Astrocyte of the cerebellum (primary cell): ENCODE measurements at regions not wholly inside any gene's neighbourhood (a gene's known extent, or its start where the extent isn't known, plus 50 kb on each side); places are given as distances from the start of the nearest gene placed in this dataset.

Source experiments
- DNase-seq: peaks from one replicate; pipeline ENCODE4 v3.0.0-alpha.2; 2011; ENCODE audit warnings: low read depth
- H3K4me3 ChIP-seq: 2 replicates; pipeline ENCODE4 v1.5.1; 2011; ENCODE audit warnings: mild to moderate bottlenecking, low read depth, low read length, moderate library complexity
- in situ Hi-C: cut with HindIII; loops from 2 replicates; pipeline ENCODE4 v1.10.0; 2017; ENCODE audit warnings: low sequenced_read_pairs
- TF ChIP-seq, protein P1 (sequence below): IDR thresholded peaks from 2 replicates; pipeline ENCODE4 v1.5.1; 2012; ENCODE audit warnings: low read length, low read depth, moderate library complexity, mild to moderate bottlenecking; ENCODE audit errors: missing control alignments

DNA sequence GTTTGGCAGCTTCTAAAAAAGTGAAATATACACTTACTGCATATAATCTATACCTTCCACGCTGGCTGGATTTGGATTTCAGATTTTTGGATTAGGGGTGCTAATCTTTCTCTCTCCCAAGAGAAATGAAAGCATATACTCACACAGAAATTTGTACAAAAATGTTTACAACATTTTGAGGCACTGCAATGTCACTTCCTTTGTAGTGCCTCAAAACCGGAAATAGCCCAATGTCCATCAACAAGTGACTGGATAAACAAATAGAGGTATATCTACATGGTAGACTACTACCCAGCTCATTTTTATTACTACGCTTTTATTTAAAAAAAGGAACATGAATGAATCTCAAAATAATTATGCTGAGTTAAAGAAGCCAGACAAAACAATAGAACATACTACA, 74.0 kb upstream of the MIER3 start:
- in situ Hi-C loops, result no loop called here

DNA sequence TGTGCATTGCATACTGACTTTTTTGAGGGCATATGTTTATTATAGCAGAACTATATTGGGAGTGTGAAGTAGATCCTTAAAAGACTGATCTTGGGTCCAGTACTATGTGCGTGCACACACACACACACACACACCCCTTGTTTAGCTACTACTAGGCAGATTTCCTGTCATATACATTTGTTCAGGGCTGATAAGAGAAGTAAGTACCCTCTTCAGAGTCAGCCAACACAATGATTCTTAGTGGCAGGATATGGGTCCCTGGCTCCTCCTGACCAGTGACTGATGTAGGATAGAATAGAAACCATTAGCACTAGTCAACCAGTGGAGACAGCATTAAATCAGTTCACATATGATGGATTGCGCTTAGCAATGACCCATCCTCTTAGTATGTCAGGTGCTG, 76.2 kb upstream of the MIER3 start:
- in situ Hi-C loops, result no loop called here
- no peak for DNase-seq
- TF ChIP-seq, protein P1, sequence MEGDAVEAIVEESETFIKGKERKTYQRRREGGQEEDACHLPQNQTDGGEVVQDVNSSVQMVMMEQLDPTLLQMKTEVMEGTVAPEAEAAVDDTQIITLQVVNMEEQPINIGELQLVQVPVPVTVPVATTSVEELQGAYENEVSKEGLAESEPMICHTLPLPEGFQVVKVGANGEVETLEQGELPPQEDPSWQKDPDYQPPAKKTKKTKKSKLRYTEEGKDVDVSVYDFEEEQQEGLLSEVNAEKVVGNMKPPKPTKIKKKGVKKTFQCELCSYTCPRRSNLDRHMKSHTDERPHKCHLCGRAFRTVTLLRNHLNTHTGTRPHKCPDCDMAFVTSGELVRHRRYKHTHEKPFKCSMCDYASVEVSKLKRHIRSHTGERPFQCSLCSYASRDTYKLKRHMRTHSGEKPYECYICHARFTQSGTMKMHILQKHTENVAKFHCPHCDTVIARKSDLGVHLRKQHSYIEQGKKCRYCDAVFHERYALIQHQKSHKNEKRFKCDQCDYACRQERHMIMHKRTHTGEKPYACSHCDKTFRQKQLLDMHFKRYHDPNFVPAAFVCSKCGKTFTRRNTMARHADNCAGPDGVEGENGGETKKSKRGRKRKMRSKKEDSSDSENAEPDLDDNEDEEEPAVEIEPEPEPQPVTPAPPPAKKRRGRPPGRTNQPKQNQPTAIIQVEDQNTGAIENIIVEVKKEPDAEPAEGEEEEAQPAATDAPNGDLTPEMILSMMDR, result no peak
- no peak overlapping the region for H3K4me3 ChIP-seq

More for the DNA sequence above, 74.0 kb upstream of the MIER3 start:
- H3K4me3 ChIP-seq, result no peak overlapping the region
- DNase-seq, result no peak
- TF ChIP-seq, protein P1, result no peak

DNA sequence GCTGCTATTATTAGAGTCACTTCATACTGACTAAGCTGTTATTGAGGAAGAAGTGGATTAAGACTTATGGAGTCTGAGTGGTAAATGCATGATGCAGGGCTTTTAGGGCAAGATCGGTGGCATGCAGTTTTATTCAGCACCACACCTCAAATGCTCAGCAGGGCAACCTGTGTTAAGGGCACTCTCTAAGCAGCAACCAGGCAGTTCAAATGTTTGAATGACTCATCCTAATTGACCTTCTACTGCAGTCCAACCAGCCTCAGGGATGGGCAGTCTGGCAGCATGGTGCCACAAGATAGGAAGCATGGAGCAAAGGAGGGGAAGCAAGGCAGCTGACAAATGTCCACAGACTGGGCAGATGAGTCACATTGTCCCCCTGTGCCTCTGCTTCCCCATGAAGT, 80.2 kb upstream of the MIER3 start:
- H3K4me3 ChIP-seq, result no peak overlapping the region
- in situ Hi-C loops, result no loop called here
- DNase-seq, result no peak

DNA sequence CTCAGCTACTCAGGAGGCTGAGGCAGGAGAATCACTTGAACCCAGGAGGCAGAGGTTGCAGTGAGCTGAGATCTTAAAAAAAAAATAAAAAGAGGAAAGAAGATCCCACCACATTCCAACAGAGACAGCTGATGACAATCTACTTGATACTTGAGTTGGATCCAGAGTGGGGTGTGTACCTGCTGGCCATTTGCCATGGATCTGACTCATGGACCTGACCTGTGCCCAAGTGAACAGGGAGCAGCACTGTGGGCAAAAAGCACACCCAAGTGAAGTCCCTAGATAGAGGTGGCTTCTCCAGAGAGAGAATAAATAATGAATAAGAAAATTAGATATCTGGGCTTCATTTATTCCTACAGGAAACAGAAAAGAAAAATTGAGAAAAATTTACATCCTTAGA, 81.2 kb upstream of the MIER3 start:
- in situ Hi-C loops, result no loop called here
- TF ChIP-seq, protein P1, result no peak
- DNase-seq, result no peak
- H3K4me3 ChIP-seq, result no peak overlapping the region

More for the DNA sequence above, 80.2 kb upstream of the MIER3 start:
- TF ChIP-seq, protein P1, result no peak

DNA sequence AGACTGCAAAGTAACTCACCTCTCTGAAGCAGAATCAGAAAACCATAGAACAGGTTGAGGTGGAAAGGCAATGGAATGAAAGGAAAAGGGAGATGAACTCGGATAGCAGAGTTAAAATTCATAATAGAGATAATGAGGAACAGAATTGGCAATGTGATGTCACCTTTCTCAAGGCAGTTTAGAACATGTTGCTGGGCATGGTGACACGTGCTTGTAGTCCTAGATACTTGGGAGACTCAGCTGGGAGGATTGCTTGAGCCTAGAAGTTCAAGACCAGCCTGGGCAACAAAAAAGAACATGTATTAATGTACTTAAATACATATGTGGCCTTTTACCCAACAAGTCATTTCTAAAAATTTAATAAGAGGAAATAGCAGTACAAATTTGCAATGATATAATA, 81.6 kb upstream of the MIER3 start:
- no peak for DNase-seq
- TF ChIP-seq, protein P1, result no peak
- in situ Hi-C loops, result no loop called here
- no peak overlapping the region for H3K4me3 ChIP-seq

DNA sequence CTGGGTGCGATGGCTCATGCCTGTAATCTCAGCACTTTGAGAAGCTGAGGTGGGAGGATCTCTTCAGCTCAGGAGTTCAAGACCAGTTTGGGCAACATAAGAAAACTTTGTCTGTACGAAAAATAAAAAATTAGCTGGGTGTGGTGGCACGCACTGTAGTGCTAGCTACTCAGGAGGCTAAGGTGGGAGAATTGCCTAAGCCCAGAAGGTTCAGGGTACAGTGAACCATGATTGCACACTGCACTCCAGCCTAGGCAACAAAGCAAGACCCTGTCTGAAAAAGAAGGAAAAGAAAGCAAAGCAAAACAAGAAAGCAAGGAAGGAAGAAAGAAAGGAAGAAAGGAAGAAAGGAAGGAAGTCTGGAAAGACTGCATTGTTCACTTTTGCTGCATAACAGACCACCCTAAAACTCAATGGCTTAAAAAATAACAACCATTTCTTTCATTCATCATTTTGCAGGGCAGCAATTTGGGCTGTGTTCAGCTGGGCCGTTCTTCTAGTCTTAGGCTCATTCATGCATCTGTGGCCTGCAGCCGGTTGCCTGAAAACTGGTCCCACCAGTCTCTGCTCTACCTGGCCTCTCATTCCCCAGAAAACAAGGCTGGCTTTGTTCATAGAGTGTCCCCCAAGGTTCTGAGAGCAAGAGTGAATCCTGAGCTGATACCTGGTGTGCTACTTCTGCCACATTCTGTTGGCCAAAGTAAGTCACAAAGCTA, 82.4 kb upstream of the MIER3 start:
- no peak overlapping the region for H3K4me3 ChIP-seq
- DNase-seq, result no peak

More for the DNA sequence above, 82.4 kb upstream of the MIER3 start:
- in situ Hi-C loops, result no loop called here
- TF ChIP-seq, protein P1, result no peak
